ENCODE measurements at regions not wholly inside any gene's neighbourhood (a gene's known extent, or its start where the extent isn't known, plus 50 kb on each side); places are given as distances from the start of the nearest gene placed in this dataset.
"Not testable (repeated sequence)": the region's sequence is repeated elsewhere in the genome, so short reads cannot be mapped to it uniquely, and the experiment has no call there.

- CTCF ChIA-PET = no interaction called here
- no peak overlapping the region for H3K4me3 Mint-ChIP-seq
- whole genome bisulfite sequencing (ENCODE audit: insufficient coverage) = no CpG with 5 or more reads among the region's 2 CpGs
Observed at GRCh38 chr5:152601806-152602732, 197.0 kb upstream of the NMUR2 start.

GRCh38 chr5:152606050-152606449, 201.0 kb upstream of the NMUR2 start:
- intact Hi-C loops (cut with micrococcal nuclease); H3K9me3 Mint-ChIP-seq (ENCODE audit: insufficient read depth); H3K4me1 ChIP-seq (ENCODE audit: control insufficient read depth in 2 of 2, insufficient read depth in 2 of 2, low read length in 2 of 2); H3K27ac Mint-ChIP-seq; H3K4me3 Mint-ChIP-seq; POLR2A ChIA-PET; DNase-seq; H3K9me3 ChIP-seq (ENCODE audit: control extremely low read depth in 1 of 3, control insufficient read depth in 2 of 3, insufficient read depth in 1 of 3, low read length in 2 of 3); H3K4me3 ChIP-seq (ENCODE audit: control extremely low read depth in 1 of 5, extremely low read depth in 1 of 5, insufficient read depth in 1 of 5, low read depth in 2 of 5, low read length in 4 of 5); H3K27me3 ChIP-seq (replicated peaks in 1 of 4; ENCODE audit: control extremely low read depth in 1 of 4, control insufficient read depth in 3 of 4, insufficient read depth in 4 of 4, low read length in 3 of 4); H3K4me1 Mint-ChIP-seq; H3K27me3 Mint-ChIP-seq; ATAC-seq (ENCODE audit: low read depth); H3K36me3 ChIP-seq (replicated peaks in 1 of 2; ENCODE audit: control extremely low read depth in 1 of 2, control insufficient read depth in 1 of 2, extremely low read depth in 1 of 2, insufficient read depth in 2 of 2, low read length in 1 of 2); H4K20me1 ChIP-seq (ENCODE audit: control insufficient read depth, insufficient read depth, low read length, poor library complexity, severe bottlenecking); CTCF ChIA-PET; H2AFZ ChIP-seq (ENCODE audit: insufficient read depth, low read depth, low read length, poor library complexity, severe bottlenecking); H3K79me2 ChIP-seq (ENCODE audit: control insufficient read depth, insufficient read depth, low read length); H3K4me2 ChIP-seq (replicated peaks; ENCODE audit: low read depth, low read length, poor library complexity, severe bottlenecking); H3K9ac ChIP-seq (ENCODE audit: low read length); H3K27ac ChIP-seq (ENCODE audit: low read length in 2 of 2): not testable (repeated sequence)
- WGBS (ENCODE audit: insufficient coverage) = 67% methylated on average over 4 of the region's 4 CpGs

More at GRCh38 chr5:152601806-152602732, 197.0 kb upstream of the NMUR2 start:
- ATAC-seq (ENCODE audit: low read depth) (no peak), DNase-seq (no peak)
- Histone ChIP-seq H3K9ac (ENCODE audit: low read length) (no peak overlapping the region), H4K20me1 (ENCODE audit: control insufficient read depth, insufficient read depth, low read length, poor library complexity, severe bottlenecking) (no peaks in the 10 kb centered on the region), H3K9me3 (ENCODE audit: control extremely low read depth in 1 of 3, control insufficient read depth in 2 of 3, insufficient read depth in 1 of 3, low read length in 2 of 3) (no peaks in the 10 kb centered on the region), H3K36me3 (replicated peaks in 1 of 2; ENCODE audit: control extremely low read depth in 1 of 2, control insufficient read depth in 1 of 2, extremely low read depth in 1 of 2, insufficient read depth in 2 of 2, low read length in 1 of 2) (no peaks in the 10 kb centered on the region), H3K4me1 (ENCODE audit: control insufficient read depth in 2 of 2, insufficient read depth in 2 of 2, low read length in 2 of 2) (no peaks in the 10 kb centered on the region), H3K27me3 (replicated peaks in 1 of 4; ENCODE audit: control extremely low read depth in 1 of 4, control insufficient read depth in 3 of 4, insufficient read depth in 4 of 4, low read length in 3 of 4) (no peaks in the 10 kb centered on the region), H3K4me3 (ENCODE audit: control extremely low read depth in 1 of 5, extremely low read depth in 1 of 5, insufficient read depth in 1 of 5, low read depth in 2 of 5, low read length in 4 of 5) (no peak overlapping the region), H3K79me2 (ENCODE audit: control insufficient read depth, insufficient read depth, low read length) (no peaks in the 10 kb centered on the region), H3K27ac (ENCODE audit: low read length in 2 of 2) (no peak overlapping the region), H3K4me2 (replicated peaks; ENCODE audit: low read depth, low read length, poor library complexity, severe bottlenecking) (no peak overlapping the region), H2AFZ (ENCODE audit: insufficient read depth, low read depth, low read length, poor library complexity, severe bottlenecking) (no peak overlapping the region)
- no peaks in the 10 kb centered on the region for H3K27me3 Mint-ChIP-seq
- intact Hi-C loops (cut with micrococcal nuclease) = no loop called here
- POLR2A ChIA-PET = no interaction called here
- TF ChIP-seq EZH2 (IDR thresholded peaks at IDR 0.05; ENCODE audit: borderline replicate concordance, insufficient read depth, low read depth, low read length, poor library complexity, severe bottlenecking) (no peak), CTCF (IDR thresholded peaks at IDR 0.05) (no peak)
- no peak overlapping the region for H3K27ac Mint-ChIP-seq
- H3K9me3 Mint-ChIP-seq (ENCODE audit: insufficient read depth) = no peaks in the 10 kb centered on the region
- no peaks in the 10 kb centered on the region for H3K4me1 Mint-ChIP-seq
